ENCODE measurements at regions not wholly inside any gene's neighbourhood (a gene's known extent, or its start where the extent isn't known, plus 50 kb on each side); places are given as distances from the start of the nearest gene placed in this dataset.

- TF ChIP-seq EZH2 (IDR thresholded peaks at IDR 0.05; ENCODE audit: borderline replicate concordance, low read length) (no peak), CTCF (IDR thresholded peaks at IDR 0.05; ENCODE audit: low read length) (no peak)
These were observed 1213.7 kb downstream of the GATA3 start for GRCh38 chr10:9268176-9268575.
